Endothelial cell (in vitro differentiated cells): ENCODE measurements at regions not wholly inside any gene's neighbourhood (a gene's known extent, or its start where the extent isn't known, plus 50 kb on each side); places are given as distances from the start of the nearest gene placed in this dataset.

Experiments
- DNase-seq: peaks from one replicate; pipeline ENCODE4 v3.0.0; 2021; ENCODE audit warnings: low spot score
- H3K27ac Mint-ChIP-seq: one replicate; pipeline ENCODE4 v1.8.0; 2021; ENCODE audit warnings: mixed read lengths, inconsistent platforms; ENCODE audit not compliant: unreplicated experiment
- H3K27me3 Mint-ChIP-seq: one replicate; pipeline ENCODE4 v1.8.0; 2021; ENCODE audit warnings: mild to moderate bottlenecking, moderate library complexity, mixed read lengths, inconsistent platforms; ENCODE audit not compliant: unreplicated experiment
- H3K36me3 Mint-ChIP-seq: one replicate; pipeline ENCODE4 v1.8.0; 2021; ENCODE audit warnings: mild to moderate bottlenecking, low read depth, mixed read lengths, inconsistent platforms; ENCODE audit not compliant: unreplicated experiment
- H3K4me1 Mint-ChIP-seq: one replicate; pipeline ENCODE4 v1.8.0; 2021; ENCODE audit warnings: mild to moderate bottlenecking, mixed read lengths, inconsistent platforms; ENCODE audit not compliant: unreplicated experiment
- H3K4me3 Mint-ChIP-seq: one replicate; pipeline ENCODE4 v1.8.0; 2021; ENCODE audit warnings: mild to moderate bottlenecking, mixed read lengths, inconsistent platforms; ENCODE audit not compliant: unreplicated experiment
- H3K9me3 Mint-ChIP-seq: one replicate; pipeline ENCODE4 v1.8.0; 2021; ENCODE audit warnings: mixed read lengths, inconsistent platforms; ENCODE audit not compliant: unreplicated experiment
- TF ChIP-seq, protein P1 (sequence below): fragments of 200-600 bp; sonication (generic); IDR thresholded peaks from one replicate; pipeline ENCODE4 v1.5.0; 2021; ENCODE audit warnings: antibody characterized with exemption; ENCODE audit not compliant: unreplicated experiment

DNA sequence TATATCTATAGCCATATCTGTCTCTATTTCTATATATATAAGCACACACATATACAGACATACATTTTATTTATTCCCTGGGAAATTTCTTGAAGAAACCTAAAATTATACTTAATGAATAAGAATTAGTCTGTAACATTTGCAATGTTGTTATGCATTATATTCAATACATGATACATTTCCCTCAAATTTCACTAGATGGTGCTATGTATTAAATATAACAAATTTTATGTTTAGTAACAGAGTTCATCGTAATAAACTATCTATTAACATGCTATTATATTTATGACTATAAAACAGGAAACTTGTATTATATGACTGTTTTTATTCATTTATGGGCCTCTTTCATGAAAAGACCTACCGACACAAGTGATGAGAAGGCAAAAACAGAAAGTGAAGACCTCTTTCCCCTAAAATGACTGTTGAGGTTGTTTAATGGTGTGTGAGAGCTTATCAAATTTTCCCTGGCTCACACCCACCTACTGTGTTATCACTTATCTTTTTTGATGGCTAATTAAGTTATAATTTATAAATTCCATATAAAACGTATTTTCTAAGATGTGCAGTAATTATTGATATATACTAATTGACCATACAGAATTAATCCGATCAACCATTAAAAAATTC lies 881.9 kb downstream of the SLITRK6 start:
- TF ChIP-seq, protein P1, sequence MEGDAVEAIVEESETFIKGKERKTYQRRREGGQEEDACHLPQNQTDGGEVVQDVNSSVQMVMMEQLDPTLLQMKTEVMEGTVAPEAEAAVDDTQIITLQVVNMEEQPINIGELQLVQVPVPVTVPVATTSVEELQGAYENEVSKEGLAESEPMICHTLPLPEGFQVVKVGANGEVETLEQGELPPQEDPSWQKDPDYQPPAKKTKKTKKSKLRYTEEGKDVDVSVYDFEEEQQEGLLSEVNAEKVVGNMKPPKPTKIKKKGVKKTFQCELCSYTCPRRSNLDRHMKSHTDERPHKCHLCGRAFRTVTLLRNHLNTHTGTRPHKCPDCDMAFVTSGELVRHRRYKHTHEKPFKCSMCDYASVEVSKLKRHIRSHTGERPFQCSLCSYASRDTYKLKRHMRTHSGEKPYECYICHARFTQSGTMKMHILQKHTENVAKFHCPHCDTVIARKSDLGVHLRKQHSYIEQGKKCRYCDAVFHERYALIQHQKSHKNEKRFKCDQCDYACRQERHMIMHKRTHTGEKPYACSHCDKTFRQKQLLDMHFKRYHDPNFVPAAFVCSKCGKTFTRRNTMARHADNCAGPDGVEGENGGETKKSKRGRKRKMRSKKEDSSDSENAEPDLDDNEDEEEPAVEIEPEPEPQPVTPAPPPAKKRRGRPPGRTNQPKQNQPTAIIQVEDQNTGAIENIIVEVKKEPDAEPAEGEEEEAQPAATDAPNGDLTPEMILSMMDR, result peak; percentile 43
- no peaks in the 10 kb centered on the region for H3K36me3 Mint-ChIP-seq
- H3K9me3 Mint-ChIP-seq, result no peaks in the 10 kb centered on the region
- no peak overlapping the region for H3K27ac Mint-ChIP-seq
- DNase-seq, result no peak
- no peak overlapping the region for H3K4me3 Mint-ChIP-seq
- no peaks in the 10 kb centered on the region for H3K27me3 Mint-ChIP-seq
- H3K4me1 Mint-ChIP-seq, result no peaks in the 10 kb centered on the region

DNA sequence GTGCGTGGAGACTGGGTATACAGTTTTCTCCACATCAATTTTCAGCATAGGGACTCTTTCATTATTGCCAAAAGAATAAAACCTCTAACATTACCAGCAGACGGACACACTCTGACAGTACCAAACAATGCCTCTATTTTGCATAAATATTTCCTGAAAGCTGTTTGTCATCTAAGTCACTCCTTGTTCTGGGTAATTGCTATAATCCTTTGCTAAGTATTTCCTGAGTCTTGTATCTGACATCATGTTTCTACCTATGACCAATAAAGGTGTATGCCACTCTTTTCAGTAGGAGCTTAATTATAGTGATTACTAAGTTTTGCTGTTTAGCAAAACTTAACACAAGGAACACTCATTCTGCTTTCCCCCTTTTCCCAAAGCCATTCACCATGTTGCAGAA lies 886.5 kb downstream of the SLITRK6 start:
- no peaks in the 10 kb centered on the region for H3K4me1 Mint-ChIP-seq
- H3K27me3 Mint-ChIP-seq, result no peaks in the 10 kb centered on the region
- no peak overlapping the region for H3K4me3 Mint-ChIP-seq
- no peaks in the 10 kb centered on the region for H3K36me3 Mint-ChIP-seq
- TF ChIP-seq, protein P1, result no peak
- H3K9me3 Mint-ChIP-seq, result no peaks in the 10 kb centered on the region
- no peak overlapping the region for H3K27ac Mint-ChIP-seq
- no peak for DNase-seq

DNA sequence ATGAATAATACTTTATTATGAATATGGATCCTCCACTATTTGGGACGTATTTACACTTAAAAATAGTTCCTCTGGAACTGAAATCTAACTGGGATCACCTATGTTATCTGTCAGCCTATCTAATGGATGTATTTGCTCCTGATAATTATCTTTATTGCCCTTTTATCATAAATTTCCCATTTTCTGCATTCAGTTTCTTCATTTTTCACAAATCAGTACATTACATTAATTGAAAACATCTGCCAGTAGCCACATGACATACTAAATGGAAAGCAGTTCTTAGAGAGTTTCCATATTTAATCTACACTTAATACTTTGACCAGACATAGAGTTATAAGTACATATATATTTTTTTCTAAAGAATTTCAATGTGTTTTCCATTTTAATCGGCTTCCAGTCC lies 888.8 kb downstream of the SLITRK6 start:
- DNase-seq, result no peak
- TF ChIP-seq, protein P1, result no peak
- H3K4me3 Mint-ChIP-seq, result no peak overlapping the region
- H3K27me3 Mint-ChIP-seq, result peaks cover under 1% of the 10 kb centered on the region
- no peak overlapping the region for H3K27ac Mint-ChIP-seq
- no peaks in the 10 kb centered on the region for H3K9me3 Mint-ChIP-seq
- H3K4me1 Mint-ChIP-seq, result no peaks in the 10 kb centered on the region
- no peaks in the 10 kb centered on the region for H3K36me3 Mint-ChIP-seq

DNA sequence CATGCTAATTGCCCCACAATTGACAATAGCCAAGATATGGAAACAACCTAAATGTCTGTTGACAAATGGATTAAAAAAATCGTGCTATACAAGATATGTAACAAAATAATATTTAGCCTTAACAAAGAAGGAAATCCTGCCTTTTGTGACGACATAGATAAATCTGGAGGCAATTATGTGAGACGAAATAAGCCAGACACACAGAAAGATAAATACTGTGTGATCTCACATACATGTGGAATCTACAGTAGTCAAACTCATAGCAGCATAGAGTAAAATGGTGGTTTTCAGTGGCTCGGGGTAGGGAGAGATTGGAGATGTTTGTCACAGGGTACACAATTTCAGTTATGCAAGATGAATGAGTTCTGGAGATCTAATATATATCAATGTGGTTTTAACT lies 895.8 kb downstream of the SLITRK6 start:
- no peaks in the 10 kb centered on the region for H3K36me3 Mint-ChIP-seq
- no peaks in the 10 kb centered on the region for H3K9me3 Mint-ChIP-seq
- H3K4me3 Mint-ChIP-seq, result no peak overlapping the region
- H3K27me3 Mint-ChIP-seq, result peaks cover 4% of the 10 kb centered on the region
- H3K4me1 Mint-ChIP-seq, result peaks cover 13% of the 10 kb centered on the region
- DNase-seq, result no peak
- H3K27ac Mint-ChIP-seq, result no peak overlapping the region
- TF ChIP-seq, protein P1, result no peak

DNA sequence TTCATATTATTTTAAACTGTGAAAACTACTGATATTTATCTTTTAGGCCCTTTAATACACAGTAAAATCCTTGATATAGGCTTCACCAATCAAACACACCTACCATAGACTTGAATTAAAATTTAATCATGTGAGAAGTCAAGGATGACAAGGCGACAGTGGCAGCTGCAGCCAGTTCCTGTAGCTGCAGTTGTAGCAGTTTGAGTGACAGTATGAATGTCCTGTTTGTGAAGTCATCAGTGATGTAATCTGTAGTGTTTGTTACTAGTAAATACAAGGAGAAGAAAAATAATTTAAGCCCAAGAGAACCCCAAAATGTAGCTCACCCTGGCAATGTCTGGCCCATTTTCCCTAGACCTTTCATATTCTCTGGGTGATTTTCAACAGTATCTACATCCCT lies 897.0 kb downstream of the SLITRK6 start:
- TF ChIP-seq, protein P1, result no peak
- H3K27ac Mint-ChIP-seq, result peak overlapping the region; percentile 78

More for the DNA sequence above, 897.0 kb downstream of the SLITRK6 start:
- Mint-ChIP-seq H3K27me3 (peaks cover 4% of the 10 kb centered on the region), H3K9me3 (no peaks in the 10 kb centered on the region), H3K4me3 (no peak overlapping the region), H3K4me1 (peaks cover 13% of the 10 kb centered on the region), H3K36me3 (peaks cover 4% of the 10 kb centered on the region)
- DNase-seq, result no peak
